OCI-LY7 (cell line): ENCODE measurements at regions not wholly inside any gene's neighbourhood (a gene's known extent, or its start where the extent isn't known, plus 50 kb on each side); places are given as distances from the start of the nearest gene placed in this dataset.

Source experiments
- EZH2phosphoT487 ChIP-seq: fragments of 200-600 bp; sonication (generic); IDR thresholded peaks from 2 replicates; pipeline ENCODE4 v1.6.1; 2018; ENCODE audit warnings: low read depth, borderline replicate concordance, mild to moderate bottlenecking, mixed run types, antibody characterized with exemption, low read length, moderate library complexity, mixed read lengths
- TF ChIP-seq, protein P1 (sequence below): fragments of 200-600 bp; sonication (generic); conservative IDR thresholded peaks from 2 replicates; pipeline ENCODE4 v1.5.1; 2014; ENCODE audit warnings: mild to moderate bottlenecking, antibody characterized with exemption, low read length, moderate library complexity, mixed read lengths

- TF ChIP-seq, protein P1, sequence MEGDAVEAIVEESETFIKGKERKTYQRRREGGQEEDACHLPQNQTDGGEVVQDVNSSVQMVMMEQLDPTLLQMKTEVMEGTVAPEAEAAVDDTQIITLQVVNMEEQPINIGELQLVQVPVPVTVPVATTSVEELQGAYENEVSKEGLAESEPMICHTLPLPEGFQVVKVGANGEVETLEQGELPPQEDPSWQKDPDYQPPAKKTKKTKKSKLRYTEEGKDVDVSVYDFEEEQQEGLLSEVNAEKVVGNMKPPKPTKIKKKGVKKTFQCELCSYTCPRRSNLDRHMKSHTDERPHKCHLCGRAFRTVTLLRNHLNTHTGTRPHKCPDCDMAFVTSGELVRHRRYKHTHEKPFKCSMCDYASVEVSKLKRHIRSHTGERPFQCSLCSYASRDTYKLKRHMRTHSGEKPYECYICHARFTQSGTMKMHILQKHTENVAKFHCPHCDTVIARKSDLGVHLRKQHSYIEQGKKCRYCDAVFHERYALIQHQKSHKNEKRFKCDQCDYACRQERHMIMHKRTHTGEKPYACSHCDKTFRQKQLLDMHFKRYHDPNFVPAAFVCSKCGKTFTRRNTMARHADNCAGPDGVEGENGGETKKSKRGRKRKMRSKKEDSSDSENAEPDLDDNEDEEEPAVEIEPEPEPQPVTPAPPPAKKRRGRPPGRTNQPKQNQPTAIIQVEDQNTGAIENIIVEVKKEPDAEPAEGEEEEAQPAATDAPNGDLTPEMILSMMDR = no peak
- TF ChIP-seq EZH2phosphoT487 = no peak
Observed at GRCh38 chr11:69994810-69995209, 83.3 kb upstream of the ANO1 start.
